H9 (cell line): ENCODE measurements at regions not wholly inside any gene's neighbourhood (a gene's known extent, or its start where the extent isn't known, plus 50 kb on each side); places are given as distances from the start of the nearest gene placed in this dataset.

Experiments used
- DNase-seq: peaks from one replicate; pipeline ENCODE4 v3.0.0-alpha.2; 2017
- H2AFZ ChIP-seq: one replicate; pipeline ENCODE4 v1.6.1; 2013; ENCODE audit warnings: mild to moderate bottlenecking, low read length, control low read depth, moderate library complexity
- H2AK5ac ChIP-seq: 2 replicates; pipeline ENCODE4 v1.6.1; 2013; ENCODE audit warnings: low read length, control low read depth, mixed read lengths; ENCODE audit not compliant: insufficient read length
- H2BK120ac ChIP-seq: one replicate; pipeline ENCODE4 v1.6.1; 2013; ENCODE audit warnings: low read depth, mild to moderate bottlenecking, low read length, control low read depth, inconsistent platforms; ENCODE audit not compliant: poor library complexity, severe bottlenecking
- H2BK12ac ChIP-seq: 2 replicates; pipeline ENCODE4 v1.6.1; 2013; ENCODE audit warnings: low read length, control low read depth, mixed read lengths, low read depth; ENCODE audit not compliant: insufficient read length
- H2BK15ac ChIP-seq: 2 replicates; pipeline ENCODE4 v1.6.1; 2013; ENCODE audit warnings: low read depth, low read length, control low read depth
- H2BK20ac ChIP-seq: one replicate; pipeline ENCODE4 v1.6.1; 2013; ENCODE audit warnings: low read depth, mild to moderate bottlenecking, low read length, control low read depth, inconsistent platforms; ENCODE audit not compliant: poor library complexity, severe bottlenecking
- H2BK5ac ChIP-seq: 2 replicates; pipeline ENCODE4 v1.6.1; 2013; ENCODE audit warnings: low read length, control low read depth, mixed read lengths; ENCODE audit not compliant: insufficient read length
- H3K14ac ChIP-seq: 2 replicates; pipeline ENCODE4 v1.6.1; 2013; ENCODE audit warnings: low read length, control low read depth; ENCODE audit not compliant: insufficient read depth
- H3K18ac ChIP-seq: 2 replicates; pipeline ENCODE4 v1.6.1; 2013; ENCODE audit warnings: low read depth, mild to moderate bottlenecking, mixed read lengths, low read length, control low read depth; ENCODE audit not compliant: insufficient read length
- H3K23ac ChIP-seq: 2 replicates; pipeline ENCODE4 v1.6.1; 2013; ENCODE audit warnings: low read length, control low read depth, mixed read lengths, low read depth; ENCODE audit not compliant: insufficient read length
- H3K23me2 ChIP-seq: 2 replicates; pipeline ENCODE4 v1.6.1; 2013; ENCODE audit warnings: low read depth, mild to moderate bottlenecking, mixed read lengths, low read length, control low read depth; ENCODE audit not compliant: insufficient read length, poor library complexity, severe bottlenecking
- H3K27ac ChIP-seq: 2 replicates; pipeline ENCODE4 v1.5.1; 2013; ENCODE audit warnings: low read length, control low read depth, mixed read lengths, low read depth; ENCODE audit not compliant: insufficient read length
- H3K27me3 ChIP-seq: 2 replicates; pipeline ENCODE4 v1.6.1; 2013; ENCODE audit warnings: low read length, control low read depth, inconsistent platforms; ENCODE audit not compliant: insufficient read depth
- H3K4ac ChIP-seq: 2 replicates; pipeline ENCODE4 v1.6.1; 2013; ENCODE audit warnings: low read depth, mild to moderate bottlenecking, control low read depth, inconsistent platforms, low read length, moderate library complexity
- H3K4me1 ChIP-seq: 2 replicates; pipeline ENCODE4 v1.6.1; 2013; ENCODE audit warnings: low read length, control low read depth, inconsistent platforms; ENCODE audit not compliant: insufficient read depth
- H3K4me2 ChIP-seq: 2 replicates; pipeline ENCODE4 v1.6.1; 2013; ENCODE audit warnings: low read length, control low read depth, mixed read lengths; ENCODE audit not compliant: insufficient read length, insufficient read depth
- H3K56ac ChIP-seq: 2 replicates; pipeline ENCODE4 v1.6.1; 2013; ENCODE audit warnings: low read depth, mild to moderate bottlenecking, mixed read lengths, low read length, control low read depth; ENCODE audit not compliant: insufficient read length
- H3K79me1 ChIP-seq: 2 replicates; pipeline ENCODE4 v1.6.1; 2013; ENCODE audit warnings: low read depth, mild to moderate bottlenecking, moderate library complexity, low read length, control low read depth, inconsistent platforms; ENCODE audit not compliant: insufficient read depth, poor library complexity, severe bottlenecking
- H3K79me2 ChIP-seq: 2 replicates; pipeline ENCODE4 v1.6.1; 2013; ENCODE audit warnings: low read length, control low read depth, inconsistent platforms; ENCODE audit not compliant: insufficient read depth
- H3K9ac ChIP-seq: 2 replicates; pipeline ENCODE4 v1.6.1; 2013; ENCODE audit warnings: low read length, control low read depth, mixed read lengths; ENCODE audit not compliant: insufficient read length; ENCODE audit errors: extremely low read depth
- H3K9me3 ChIP-seq: one replicate; pipeline ENCODE4 v1.6.1; 2013; ENCODE audit warnings: low read depth, low read length, inconsistent platforms; ENCODE audit not compliant: control insufficient read depth
- H3T11ph ChIP-seq: one replicate; pipeline ENCODE4 v1.6.1; 2013; ENCODE audit warnings: mild to moderate bottlenecking, low read length, control low read depth, inconsistent platforms
- H4K20me1 ChIP-seq: one replicate; pipeline ENCODE4 v1.6.1; 2013; ENCODE audit not compliant: control insufficient read depth, insufficient read length, insufficient read depth
- H4K5ac ChIP-seq: 2 replicates; pipeline ENCODE4 v1.6.1; 2013; ENCODE audit warnings: low read depth, mild to moderate bottlenecking, mixed read lengths, low read length, control low read depth; ENCODE audit not compliant: insufficient read length
- H4K8ac ChIP-seq: replicated peaks from 2 replicates; pipeline ENCODE4 v1.6.1; 2013; ENCODE audit warnings: low read length, control low read depth, mixed read lengths, low read depth; ENCODE audit not compliant: insufficient read length
- H4K91ac ChIP-seq: 2 replicates; pipeline ENCODE4 v1.6.1; 2013; ENCODE audit warnings: low read depth, mild to moderate bottlenecking, moderate library complexity, mixed read lengths, low read length, control low read depth; ENCODE audit not compliant: insufficient read length
- H3K27ac Mint-ChIP-seq, 3 experiments: 2 replicates in 2 of 3; 3 replicates in 1 of 3; pipeline ENCODE4 v1.8.0; 2020 to 2021; ENCODE audit warnings: mixed read lengths in 3 of 3, mild to moderate bottlenecking in 1 of 3, moderate library complexity in 1 of 3
- H3K27me3 Mint-ChIP-seq: 2 replicates; pipeline ENCODE4 v1.8.0; 2021; ENCODE audit warnings: low read depth, mild to moderate bottlenecking, moderate library complexity, mixed read lengths
- H3K36me3 Mint-ChIP-seq, 3 experiments: 2 replicates in 2 of 3; 3 replicates in 1 of 3; pipeline ENCODE4 v1.8.0; 2020 to 2021; ENCODE audit warnings: low read depth in 3 of 3, mixed read lengths in 3 of 3; ENCODE audit not compliant: insufficient read depth in 1 of 3
- H3K4me1 Mint-ChIP-seq, 2 experiments: 2 replicates each; pipeline ENCODE4 v1.8.0; 2020; ENCODE audit warnings: mixed read lengths in 2 of 2
- H3K4me3 Mint-ChIP-seq, 2 experiments: 2 replicates in 1 of 2; 3 replicates in 1 of 2; pipeline ENCODE4 v1.8.0; 2020 to 2021; ENCODE audit warnings: mild to moderate bottlenecking in 2 of 2, mixed read lengths in 2 of 2, moderate library complexity in 1 of 2
- H3K9me3 Mint-ChIP-seq, 2 experiments: 2 replicates in 1 of 2; 3 replicates in 1 of 2; pipeline ENCODE4 v1.8.0; 2020; ENCODE audit warnings: mild to moderate bottlenecking in 2 of 2, mixed read lengths in 2 of 2, moderate library complexity in 1 of 2
- CTCF ChIP-seq: fragments of 200-600 bp; sonication (generic); conservative IDR thresholded peaks from 3 replicates; pipeline ENCODE4 v1.8.0; 2021; ENCODE audit warnings: antibody characterized with exemption, mild to moderate bottlenecking
- WGBS: extraction: QIAGEN DNeasy Blood & Tissue Kit; methylation state at CpG from one replicate; pipeline ENCODE4 v1.1.7; 2013; ENCODE audit warnings: missing lambda C conversion rate, low lambda C conversion rate, mixed read lengths; ENCODE audit not compliant: insufficient read length; ENCODE audit errors: extremely low coverage; 5-methylcytosine and 5-hydroxymethylcytosine counted together

GRCh38 chr4:125794989-125795388 lies 480.2 kb downstream of the FAT4 start:
- Histone ChIP-seq H3K23me2 (no peaks in the 10 kb centered on the region), H2BK15ac (no peak overlapping the region), H2AFZ (no peak overlapping the region), H2BK120ac (no peak overlapping the region), H3K4me2 (no peak overlapping the region), H4K20me1 (no peaks in the 10 kb centered on the region), H2BK12ac (no peak overlapping the region), H4K91ac (no peak overlapping the region), H3K18ac (no peak overlapping the region), H3K14ac (no peak overlapping the region), H3K9ac (no peak overlapping the region), H3K4me1 (0 out of 2 replicates have a peak, but pooled peaks cover 2% of the 10 kb centered on the region), H4K8ac (no peak overlapping the region), H2BK20ac (no peak overlapping the region), H3K27ac (no peak overlapping the region), H3K56ac (no peak overlapping the region), H3K23ac (no peak overlapping the region), H2AK5ac (no peak overlapping the region), H3T11ph (no peak overlapping the region), H3K79me2 (no peaks in the 10 kb centered on the region), H3K4ac (no peak overlapping the region), H2BK5ac (no peak overlapping the region), H4K5ac (no peak overlapping the region), H3K27me3 (no peaks in the 10 kb centered on the region), H3K9me3 (no peaks in the 10 kb centered on the region), H3K79me1 (no peaks in the 10 kb centered on the region)
- no peaks in the 10 kb centered on the region for H3K27me3 Mint-ChIP-seq
- H3K4me1 Mint-ChIP-seq, result peaks cover 23 to 26% of the 10 kb centered on the region in 2 experiments
- TF ChIP-seq CTCF, result no peak
- H3K27ac Mint-ChIP-seq, result no peak overlapping the region
- H3K36me3 Mint-ChIP-seq, result no peaks in the 10 kb centered on the region
- H3K9me3 Mint-ChIP-seq, result no peaks in the 10 kb centered on the region
- H3K4me3 Mint-ChIP-seq, result no peak overlapping the region
- no peak for DNase-seq
- WGBS, result no CpG with 5 or more reads among the region's 1 CpG
